DND-41 (cell line): ENCODE measurements at regions not wholly inside any gene's neighbourhood (a gene's known extent, or its start where the extent isn't known, plus 50 kb on each side); places are given as distances from the start of the nearest gene placed in this dataset.
"Not testable (repeated sequence)": the region's sequence is repeated elsewhere in the genome, so short reads cannot be mapped to it uniquely, and the experiment has no call there.

Experiments used
- EZH2 ChIP-seq: IDR thresholded peaks from 3 replicates; pipeline ENCODE4 v1.6.1; 2012; ENCODE audit warnings: borderline replicate concordance, low read depth, mild to moderate bottlenecking, moderate library complexity, low read length, inconsistent platforms; ENCODE audit not compliant: severe bottlenecking
- TF ChIP-seq, protein P1 (sequence below): IDR thresholded peaks from 2 replicates; pipeline ENCODE4 v1.5.1; 2012; ENCODE audit warnings: borderline replicate concordance, low read length, moderate library complexity, mild to moderate bottlenecking; ENCODE audit not compliant: poor library complexity, severe bottlenecking; ENCODE audit errors: extremely low read depth

GRCh38 chr1:81245084-81245715 lies 555.5 kb upstream of the ADGRL2 start:
- TF ChIP-seq, protein P1, sequence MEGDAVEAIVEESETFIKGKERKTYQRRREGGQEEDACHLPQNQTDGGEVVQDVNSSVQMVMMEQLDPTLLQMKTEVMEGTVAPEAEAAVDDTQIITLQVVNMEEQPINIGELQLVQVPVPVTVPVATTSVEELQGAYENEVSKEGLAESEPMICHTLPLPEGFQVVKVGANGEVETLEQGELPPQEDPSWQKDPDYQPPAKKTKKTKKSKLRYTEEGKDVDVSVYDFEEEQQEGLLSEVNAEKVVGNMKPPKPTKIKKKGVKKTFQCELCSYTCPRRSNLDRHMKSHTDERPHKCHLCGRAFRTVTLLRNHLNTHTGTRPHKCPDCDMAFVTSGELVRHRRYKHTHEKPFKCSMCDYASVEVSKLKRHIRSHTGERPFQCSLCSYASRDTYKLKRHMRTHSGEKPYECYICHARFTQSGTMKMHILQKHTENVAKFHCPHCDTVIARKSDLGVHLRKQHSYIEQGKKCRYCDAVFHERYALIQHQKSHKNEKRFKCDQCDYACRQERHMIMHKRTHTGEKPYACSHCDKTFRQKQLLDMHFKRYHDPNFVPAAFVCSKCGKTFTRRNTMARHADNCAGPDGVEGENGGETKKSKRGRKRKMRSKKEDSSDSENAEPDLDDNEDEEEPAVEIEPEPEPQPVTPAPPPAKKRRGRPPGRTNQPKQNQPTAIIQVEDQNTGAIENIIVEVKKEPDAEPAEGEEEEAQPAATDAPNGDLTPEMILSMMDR: not testable (repeated sequence)
- not testable (repeated sequence) for TF ChIP-seq EZH2
